GM23248 (cell line): ENCODE measurements at regions not wholly inside any gene's neighbourhood (a gene's known extent, or its start where the extent isn't known, plus 50 kb on each side); places are given as distances from the start of the nearest gene placed in this dataset.

Experiments used
- DNase-seq: peaks from one replicate; pipeline ENCODE4 v3.0.0-alpha.2; 2015
- H2AFZ ChIP-seq: fragments of 200-600 bp; sonication (generic); 2 replicates; pipeline ENCODE4 v1.6.1; 2016; ENCODE audit warnings: antibody characterized with exemption
- H3F3A ChIP-seq: fragments of 200-600 bp; sonication (generic); 2 replicates; pipeline ENCODE4 v1.6.1; 2016; ENCODE audit warnings: mild to moderate bottlenecking, antibody characterized with exemption, mixed run types; ENCODE audit not compliant: insufficient read depth
- H3K27ac ChIP-seq: fragments of 200-600 bp; sonication (generic); 2 replicates; pipeline ENCODE4 v1.5.1; 2016; ENCODE audit warnings: mild to moderate bottlenecking
- H3K27me3 ChIP-seq: fragments of 200-600 bp; sonication (generic); replicated peaks from 2 replicates; pipeline ENCODE4 v1.6.1; 2016; ENCODE audit warnings: mild to moderate bottlenecking; ENCODE audit not compliant: insufficient read depth
- H3K36me3 ChIP-seq: fragments of 200-600 bp; sonication (generic); 2 replicates; pipeline ENCODE4 v1.6.1; 2016; ENCODE audit warnings: low read depth, mild to moderate bottlenecking
- H3K4me1 ChIP-seq: fragments of 200-600 bp; sonication (generic); 2 replicates; pipeline ENCODE4 v1.6.1; 2016; ENCODE audit warnings: mild to moderate bottlenecking; ENCODE audit not compliant: insufficient read depth
- H3K4me2 ChIP-seq: fragments of 200-600 bp; sonication (generic); one replicate; pipeline ENCODE4 v1.6.1; 2016; ENCODE audit warnings: mild to moderate bottlenecking; ENCODE audit not compliant: unreplicated experiment
- H3K4me3 ChIP-seq: fragments of 200-600 bp; sonication (generic); 2 replicates; pipeline ENCODE4 v1.5.1; 2016; ENCODE audit warnings: mild to moderate bottlenecking
- H3K79me2 ChIP-seq: fragments of 200-600 bp; sonication (generic); 2 replicates; pipeline ENCODE4 v1.6.1; 2016; ENCODE audit warnings: mild to moderate bottlenecking; ENCODE audit not compliant: insufficient read depth
- H3K9ac ChIP-seq: fragments of 200-600 bp; sonication (generic); 2 replicates; pipeline ENCODE4 v1.6.1; 2016; ENCODE audit warnings: mild to moderate bottlenecking
- H3K9me2 ChIP-seq: fragments of 200-600 bp; sonication (generic); 2 replicates; pipeline ENCODE4 v1.6.1; 2016; ENCODE audit warnings: mixed run types, mild to moderate bottlenecking, moderate library complexity; ENCODE audit not compliant: insufficient read depth
- H3K9me3 ChIP-seq: fragments of 200-600 bp; sonication (generic); one replicate; pipeline ENCODE4 v1.6.1; 2017; ENCODE audit warnings: low read depth
- H4K20me1 ChIP-seq: fragments of 200-600 bp; sonication (generic); 2 replicates; pipeline ENCODE4 v1.6.0; 2016; ENCODE audit not compliant: insufficient read depth
- EZH2 ChIP-seq: fragments of 200-600 bp; sonication (generic); IDR thresholded peaks from 2 replicates; pipeline ENCODE4 v1.6.1; 2018; ENCODE audit warnings: antibody characterized with exemption, mild to moderate bottlenecking; ENCODE audit not compliant: insufficient read depth, poor library complexity, severe bottlenecking
- EZH2phosphoT487 ChIP-seq: fragments of 200-600 bp; sonication (generic); IDR thresholded peaks from 2 replicates; pipeline ENCODE4 v1.6.1; 2018; ENCODE audit warnings: antibody characterized with exemption, moderate library complexity, mild to moderate bottlenecking, low read depth; ENCODE audit not compliant: insufficient read depth
- WGBS, 2 experiments: methylation state at CpG; one replicate each; pipeline ENCODE4 v1.1.6; 2015 to 2017; ENCODE audit warnings: low lambda C conversion rate in 2 of 2, low coverage in 1 of 2; ENCODE audit errors: missing lambda C conversion rate in 2 of 2; 5-methylcytosine and 5-hydroxymethylcytosine counted together
- in situ Hi-C: fragments of 300-500 bp; cut with MboI; formaldehyde crosslinking; loops from 2 replicates; pipeline ENCODE4 v1.15.0; 2020

DNA sequence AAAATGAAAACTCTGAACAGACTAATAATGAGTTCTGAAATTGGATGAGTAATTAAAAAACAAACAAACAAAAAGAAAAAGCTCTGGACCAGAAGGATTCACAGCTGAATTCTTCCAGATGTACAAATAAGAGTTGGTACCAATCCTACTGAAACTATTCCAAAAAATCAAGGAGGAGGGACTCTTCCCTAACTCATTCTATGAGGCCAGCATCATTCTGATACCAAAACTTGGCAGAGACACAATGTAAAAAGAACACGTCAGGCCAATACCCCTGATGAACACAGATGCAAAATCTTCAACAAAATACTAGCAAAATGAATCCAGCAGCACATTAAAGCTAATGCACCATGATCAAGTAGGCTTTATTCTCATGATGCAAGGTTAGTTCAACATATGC is 183.9 kb upstream of the CNOT2 start:
- TF ChIP-seq EZH2 (no peak), EZH2phosphoT487 (no peak)
- in situ Hi-C loops, result no loop called here
- 0 to 10% methylated on average over 1 of the region's 1 CpG for WGBS, 2 experiments
- Histone ChIP-seq H3K9me2 (no peaks in the 10 kb centered on the region), H3K4me3 (no peak overlapping the region), H3K79me2 (no peaks in the 10 kb centered on the region), H3K9me3 (no peaks in the 10 kb centered on the region), H2AFZ (no peak overlapping the region), H3K27me3 (no peaks in the 10 kb centered on the region), H4K20me1 (no peaks in the 10 kb centered on the region), H3F3A (no peaks in the 10 kb centered on the region), H3K36me3 (no peaks in the 10 kb centered on the region), H3K4me1 (no peaks in the 10 kb centered on the region), H3K27ac (no peak overlapping the region), H3K4me2 (no peak overlapping the region), H3K9ac (no peak overlapping the region)
- DNase-seq, result no peak

DNA sequence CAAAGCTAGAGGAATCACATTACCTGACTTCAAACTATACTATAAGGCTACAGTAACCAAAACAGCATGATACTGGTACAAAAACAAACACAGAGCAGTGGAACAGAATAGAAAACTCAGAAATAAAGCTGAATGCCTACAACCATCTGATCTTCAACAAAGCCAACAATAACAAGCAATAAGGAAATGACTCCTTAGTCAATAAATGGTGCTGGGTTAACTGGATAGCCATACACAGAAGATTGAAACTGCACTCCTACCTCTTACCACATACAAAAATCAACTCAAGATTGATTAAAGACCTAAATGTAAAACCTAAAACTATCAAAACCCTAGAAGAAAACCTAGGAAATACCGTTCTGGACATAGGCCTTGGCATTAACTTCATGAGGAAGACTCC is 182.6 kb upstream of the CNOT2 start:
- in situ Hi-C loops, result no loop called here
- Histone ChIP-seq H2AFZ (no peak overlapping the region), H3K4me1 (no peaks in the 10 kb centered on the region), H3K4me3 (no peak overlapping the region), H3K27me3 (no peaks in the 10 kb centered on the region), H3K9ac (no peak overlapping the region), H3K27ac (no peak overlapping the region), H4K20me1 (no peaks in the 10 kb centered on the region), H3K4me2 (no peak overlapping the region), H3K79me2 (no peaks in the 10 kb centered on the region), H3K9me2 (no peaks in the 10 kb centered on the region), H3F3A (no peaks in the 10 kb centered on the region), H3K9me3 (no peaks in the 10 kb centered on the region), H3K36me3 (no peaks in the 10 kb centered on the region)
- 39 to 56% methylated on average over 1 of the region's 1 CpG for WGBS, 2 experiments
- TF ChIP-seq EZH2phosphoT487 (no peak), EZH2 (no peak)
- DNase-seq, result no peak

GRCh38 chr12:70068743-70069142 is 174.5 kb upstream of the CNOT2 start:
- Histone ChIP-seq H3K9ac (no peak overlapping the region), H2AFZ (no peak overlapping the region), H3K9me2 (no peaks in the 10 kb centered on the region), H3K4me3 (no peak overlapping the region), H3K4me1 (no peaks in the 10 kb centered on the region; the same call in 1 of the 2 replicates), H3K4me2 (no peak overlapping the region), H3F3A (no peaks in the 10 kb centered on the region), H4K20me1 (no peaks in the 10 kb centered on the region), H3K27me3 (no peaks in the 10 kb centered on the region), H3K79me2 (no peaks in the 10 kb centered on the region), H3K27ac (no peak overlapping the region), H3K9me3 (no peaks in the 10 kb centered on the region), H3K36me3 (no peaks in the 10 kb centered on the region)
- DNase-seq, result no peak
- WGBS, 2 experiments, result 35 to 40% methylated on average over 2 of the region's 2 CpGs
- TF ChIP-seq EZH2, result no peak
- TF ChIP-seq EZH2phosphoT487, result no peak
- in situ Hi-C loops, result no loop called here

- Histone ChIP-seq H3K4me3 (no peak overlapping the region), H3K9me2 (no peaks in the 10 kb centered on the region), H3K4me1 (no peaks in the 10 kb centered on the region; the same call in 1 of the 2 replicates), H3K9me3 (no peaks in the 10 kb centered on the region), H3K27ac (no peak overlapping the region), H3K79me2 (no peaks in the 10 kb centered on the region), H3K27me3 (no peaks in the 10 kb centered on the region), H2AFZ (no peak overlapping the region), H3F3A (no peaks in the 10 kb centered on the region), H4K20me1 (no peaks in the 10 kb centered on the region), H3K9ac (no peak overlapping the region), H3K36me3 (no peaks in the 10 kb centered on the region), H3K4me2 (no peak overlapping the region)
- in situ Hi-C loops, result no loop called here
- DNase-seq, result no peak
- 60 to 61% methylated on average over 5 of the region's 5 CpGs for WGBS, 2 experiments
- no peak for TF ChIP-seq EZH2phosphoT487
- TF ChIP-seq EZH2, result no peak
Measured at GRCh38 chr12:70069221-70070105, 173.8 kb upstream of the CNOT2 start.
